ENCODE measurements at regions not wholly inside any gene's neighbourhood (a gene's known extent, or its start where the extent isn't known, plus 50 kb on each side); places are given as distances from the start of the nearest gene placed in this dataset.

- TF ChIP-seq CTCF (IDR thresholded peaks at IDR 0.05) (no peak), POLR2A (IDR thresholded peaks at IDR 0.05) (no peak), EP300 (IDR thresholded peaks at IDR 0.05) (no peak)
Observed at GRCh38 chr1:83086986-83087512, 911.9 kb downstream of the TTLL7 start.
